HG03442 (cell line): ENCODE measurements at regions not wholly inside any gene's neighbourhood (a gene's known extent, or its start where the extent isn't known, plus 50 kb on each side); places are given as distances from the start of the nearest gene placed in this dataset.

Experiments
- ATAC-seq: cut with Tn5 transposase; IDR thresholded peaks from one replicate; pipeline ENCODE4 v1.9.1; 2021; ENCODE audit warnings: mild to moderate bottlenecking, moderate library complexity; ENCODE audit not compliant: unreplicated experiment

DNA sequence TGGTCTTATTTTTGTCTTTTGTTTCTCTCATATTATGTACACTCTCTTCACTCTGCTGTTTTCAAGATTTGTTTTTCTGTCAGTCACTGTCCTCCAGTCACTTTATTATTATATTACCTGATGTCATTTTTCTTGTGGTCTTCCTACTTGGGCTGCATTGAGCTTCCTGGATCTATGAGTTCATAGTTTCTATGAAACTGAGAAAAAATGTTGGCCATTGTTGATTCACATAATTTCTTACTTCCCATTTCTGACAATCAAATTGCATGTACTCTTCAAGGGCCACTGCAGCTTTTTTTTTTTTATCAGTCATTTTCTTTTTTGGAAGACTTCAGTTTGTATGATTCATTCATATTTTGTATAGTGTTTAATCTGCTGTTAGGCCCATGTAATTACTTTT, 1180.6 kb upstream of the GBE1 start:
- ATAC-seq: no peak

DNA sequence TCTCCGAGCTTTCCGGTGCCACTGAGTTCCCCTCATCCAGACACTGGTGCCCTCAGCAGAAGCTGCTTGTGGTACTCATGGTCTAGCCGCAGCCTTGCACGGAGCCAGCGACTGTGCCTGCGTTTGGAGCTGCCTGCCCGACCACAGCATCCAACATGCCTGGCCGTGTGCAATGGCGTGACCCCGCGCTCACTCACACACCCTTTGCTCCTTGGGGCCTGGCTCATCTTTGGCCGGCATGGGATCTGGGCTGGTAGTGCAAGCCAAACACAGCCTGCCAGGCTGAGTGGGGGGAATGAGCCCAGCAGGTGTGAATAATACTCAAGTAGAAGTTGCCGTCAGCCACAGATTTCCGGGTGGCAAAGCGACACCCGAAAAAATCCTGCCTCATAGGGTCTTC, 1178.7 kb upstream of the GBE1 start:
- ATAC-seq: no peak

DNA sequence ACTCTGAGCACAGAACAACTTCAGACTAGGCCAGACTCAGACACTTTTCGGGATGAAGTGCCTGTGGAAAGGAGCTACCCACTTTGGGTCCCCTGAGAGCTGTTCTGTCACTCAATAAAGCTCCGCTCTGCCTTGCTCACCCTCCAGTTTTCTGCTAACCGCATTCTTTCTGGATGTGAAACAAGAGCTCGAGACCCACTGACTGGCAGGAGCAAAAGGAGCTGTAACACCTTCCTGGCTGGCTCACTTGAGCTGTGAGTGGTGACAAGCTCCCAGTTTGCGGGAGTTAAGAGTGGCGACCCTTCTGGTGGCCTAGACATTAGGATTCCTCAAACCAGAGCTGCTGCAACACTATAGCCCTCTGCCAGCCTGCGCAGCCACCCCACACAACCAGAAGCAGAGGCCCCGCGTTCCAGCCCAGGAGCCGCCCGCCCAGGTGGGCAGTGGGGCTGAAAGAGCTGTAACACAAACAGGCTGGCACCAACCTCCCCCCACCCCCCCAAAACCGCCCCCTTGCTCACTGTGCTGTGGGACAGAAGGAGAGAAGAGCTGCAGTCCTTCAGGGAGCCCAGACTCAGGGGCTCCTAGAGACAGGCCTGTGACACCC, 1178.1 kb upstream of the GBE1 start:
- ATAC-seq: no peak

DNA sequence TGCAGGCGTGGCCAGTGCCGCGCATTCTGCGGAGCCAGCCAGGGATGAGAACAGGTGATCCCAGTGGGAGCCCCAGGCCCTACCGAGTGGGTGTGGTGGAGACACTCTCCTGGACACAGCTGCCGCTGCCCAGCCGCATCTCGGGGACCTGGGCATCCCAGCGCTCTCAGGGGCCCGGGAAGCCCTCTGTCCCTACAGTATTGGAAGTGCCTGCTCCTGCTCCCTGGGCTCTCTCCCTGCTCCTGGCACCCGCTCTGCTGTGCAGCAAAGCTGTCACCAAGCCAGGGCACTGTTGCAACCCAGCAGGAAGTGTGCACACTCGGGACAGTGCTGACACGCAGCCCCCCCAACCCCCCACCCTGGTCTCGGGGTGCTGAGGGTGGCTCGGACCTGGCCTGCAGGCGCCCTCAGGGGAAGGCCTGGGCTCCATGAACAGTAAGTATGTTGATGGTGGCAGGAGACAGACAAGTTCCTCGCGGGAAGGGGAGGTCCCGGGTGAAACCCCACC, 1177.4 kb upstream of the GBE1 start:
- no peak for ATAC-seq

DNA sequence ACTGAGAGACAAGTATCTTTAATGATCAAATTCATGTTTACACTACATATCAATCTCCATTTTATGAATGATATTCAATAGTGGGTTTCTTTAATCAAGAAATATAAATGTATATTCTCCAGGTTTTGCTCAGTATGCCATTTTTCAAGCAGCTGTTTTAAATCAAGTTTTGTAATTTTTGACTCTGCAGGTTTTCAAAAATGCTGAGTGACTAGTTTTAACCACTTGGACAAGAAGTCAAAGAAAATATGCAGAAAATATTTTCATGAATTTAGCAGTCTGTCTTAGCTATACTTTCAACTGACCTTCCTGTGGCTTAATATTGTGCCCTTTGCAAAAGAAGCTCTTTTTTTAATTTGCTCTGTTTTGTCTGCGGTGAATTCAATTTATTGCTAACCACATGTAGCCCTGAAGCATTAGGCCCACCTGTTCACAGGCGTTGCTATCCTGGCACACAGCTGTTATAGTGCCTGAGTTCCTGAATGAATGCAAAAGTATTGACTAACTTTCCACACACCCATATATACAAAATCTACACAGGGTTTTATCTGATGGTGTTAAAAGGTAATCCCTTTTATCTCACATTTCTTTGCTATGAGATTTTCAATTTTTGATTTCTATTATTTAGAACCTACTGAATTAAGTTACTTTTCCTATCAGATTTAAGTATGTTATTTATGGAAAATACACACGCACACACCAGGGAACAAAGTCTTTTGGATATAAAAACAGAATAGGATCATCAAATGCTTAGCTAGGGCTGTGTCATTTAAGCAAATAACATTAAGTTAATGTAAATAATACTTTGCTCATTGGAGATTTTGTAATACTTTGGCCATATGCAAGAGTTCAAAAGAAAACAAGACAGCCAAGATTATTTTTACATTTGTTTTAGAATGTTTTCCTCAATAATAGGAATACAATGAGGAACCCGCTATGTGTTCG, 1166.1 kb upstream of the GBE1 start:
- no peak for ATAC-seq

DNA sequence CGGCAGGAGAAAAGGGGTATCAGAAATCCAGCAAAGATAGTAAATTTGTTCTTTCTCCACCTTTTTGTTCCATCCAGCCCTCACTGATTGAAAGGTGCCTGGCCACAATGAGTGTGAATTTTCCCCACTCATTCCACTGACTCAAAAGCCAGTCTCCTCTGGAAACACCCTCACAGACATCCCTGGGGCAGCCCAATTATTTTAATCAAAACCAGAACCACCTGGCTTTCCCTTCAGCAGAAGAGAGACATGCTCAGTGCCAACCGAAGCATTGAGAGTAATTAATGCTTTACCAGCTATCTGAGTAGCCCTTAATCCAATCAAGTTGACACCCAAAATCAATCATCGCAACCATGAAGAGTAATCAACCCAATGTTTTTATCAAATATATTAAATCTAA, 1129.6 kb upstream of the GBE1 start:
- ATAC-seq: no peak

DNA sequence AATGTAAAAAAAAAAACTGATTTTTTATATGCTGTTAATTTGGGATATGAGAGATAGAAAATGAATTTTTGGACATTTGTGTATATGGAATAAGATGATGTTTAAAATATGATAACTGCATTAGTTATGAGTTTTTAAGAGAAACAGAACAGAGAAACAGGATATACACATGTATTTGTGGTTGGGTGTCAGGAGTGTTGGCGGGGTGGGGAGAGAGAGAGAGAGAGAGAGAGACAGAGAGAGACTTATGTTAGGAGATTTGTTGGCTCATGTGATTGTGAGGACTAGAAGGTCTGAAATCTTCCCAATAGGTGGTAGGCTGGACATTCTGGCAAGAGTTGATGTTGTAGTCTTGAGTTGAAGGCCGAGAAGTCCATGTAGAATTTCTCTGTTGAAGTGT, 1121.6 kb upstream of the GBE1 start:
- ATAC-seq: no peak

DNA sequence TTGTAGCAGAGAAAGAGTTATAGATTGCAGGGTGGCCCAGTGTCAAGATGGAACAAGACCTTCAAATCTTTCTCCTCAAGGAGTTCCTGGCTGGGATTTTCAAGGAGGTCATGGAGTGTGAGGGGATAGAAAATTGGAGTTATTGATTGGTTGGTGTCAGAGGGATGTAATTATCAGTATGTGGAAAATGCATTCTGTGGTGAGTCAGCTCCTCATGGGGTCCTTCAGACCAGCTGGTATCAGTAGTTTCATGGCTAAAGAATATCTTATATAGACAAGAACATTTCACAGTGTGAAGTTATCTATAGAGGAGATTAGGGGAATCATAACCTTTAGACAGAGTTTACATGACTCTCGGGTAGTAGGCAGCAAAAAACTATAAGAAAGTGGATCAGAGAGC, 1114.0 kb upstream of the GBE1 start:
- no peak for ATAC-seq

DNA sequence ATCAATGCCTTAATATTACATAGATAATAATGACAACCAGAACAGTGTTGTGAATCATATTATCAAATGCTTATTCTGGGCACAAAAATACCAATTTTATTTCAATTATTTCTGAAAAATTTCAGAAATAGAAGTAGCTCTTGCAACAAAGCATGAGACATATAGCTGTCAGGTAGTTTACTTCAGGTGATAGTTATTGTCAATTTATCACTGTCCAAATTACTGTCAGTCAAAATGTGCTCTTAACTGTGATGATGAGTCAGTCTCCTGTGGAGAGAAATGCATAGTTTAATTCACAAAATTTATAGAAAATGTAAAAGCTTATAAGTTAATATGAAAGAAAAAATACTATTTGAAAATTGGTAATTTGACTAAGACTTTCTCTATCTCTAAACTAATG, 1078.4 kb upstream of the GBE1 start:
- no peak for ATAC-seq

DNA sequence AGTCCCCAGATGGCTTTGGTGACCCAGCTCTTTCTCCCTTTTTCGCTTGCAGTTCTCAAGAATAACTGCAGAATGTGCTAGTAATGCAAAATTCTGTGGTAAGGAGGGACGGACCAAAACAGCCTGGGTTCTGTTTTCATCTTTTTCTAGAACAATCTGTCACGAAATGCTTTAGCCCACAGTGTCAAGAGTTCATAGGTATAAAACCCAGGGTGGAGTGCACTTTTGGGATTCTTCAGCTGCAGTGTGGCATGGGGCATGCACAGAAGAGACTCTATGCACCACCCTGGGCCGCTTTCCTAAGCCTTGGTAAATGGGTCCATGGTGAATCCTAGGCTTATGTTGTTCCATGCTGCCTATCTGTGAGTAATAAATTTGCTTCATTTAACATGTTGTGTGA, 1072.7 kb upstream of the GBE1 start:
- no peak for ATAC-seq

DNA sequence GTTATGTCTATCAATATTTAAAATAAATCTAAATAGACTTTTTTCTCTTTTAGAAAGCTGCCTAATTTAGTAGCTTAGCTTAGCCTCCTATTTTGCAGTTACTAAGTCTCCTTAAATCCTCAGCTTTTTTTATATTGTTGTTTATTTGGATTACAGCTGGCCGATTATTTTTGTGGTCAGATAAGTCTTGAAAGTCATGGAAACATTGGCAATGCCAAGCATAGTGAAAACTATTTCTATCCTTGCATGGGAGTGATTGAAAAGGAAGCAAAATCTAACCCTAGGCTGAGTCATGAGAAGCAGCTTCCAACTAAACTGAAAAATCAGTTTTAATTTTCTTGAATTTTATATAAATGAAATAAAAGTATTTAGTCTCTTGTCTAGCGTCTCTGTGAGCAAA, 1063.0 kb upstream of the GBE1 start:
- no peak for ATAC-seq

DNA sequence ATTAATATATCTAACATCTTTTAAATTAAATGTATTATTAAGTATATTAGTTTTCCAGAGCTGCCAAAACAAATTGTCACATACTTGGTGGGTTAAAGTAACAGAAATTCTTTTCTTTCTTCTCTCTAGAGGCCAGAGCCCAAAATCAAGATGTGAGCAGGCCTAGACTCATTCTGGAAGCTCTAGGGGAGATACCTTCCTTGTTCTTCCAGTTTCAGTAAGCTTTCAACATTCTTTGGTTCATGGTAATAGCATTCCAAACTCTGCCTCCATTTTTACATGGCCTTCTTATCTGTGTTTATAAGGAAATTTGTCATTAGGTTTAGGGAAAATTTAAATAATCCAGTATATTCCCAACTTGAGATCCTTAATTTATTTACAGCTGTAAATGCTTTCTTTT, 1054.6 kb upstream of the GBE1 start:
- ATAC-seq: no peak

DNA sequence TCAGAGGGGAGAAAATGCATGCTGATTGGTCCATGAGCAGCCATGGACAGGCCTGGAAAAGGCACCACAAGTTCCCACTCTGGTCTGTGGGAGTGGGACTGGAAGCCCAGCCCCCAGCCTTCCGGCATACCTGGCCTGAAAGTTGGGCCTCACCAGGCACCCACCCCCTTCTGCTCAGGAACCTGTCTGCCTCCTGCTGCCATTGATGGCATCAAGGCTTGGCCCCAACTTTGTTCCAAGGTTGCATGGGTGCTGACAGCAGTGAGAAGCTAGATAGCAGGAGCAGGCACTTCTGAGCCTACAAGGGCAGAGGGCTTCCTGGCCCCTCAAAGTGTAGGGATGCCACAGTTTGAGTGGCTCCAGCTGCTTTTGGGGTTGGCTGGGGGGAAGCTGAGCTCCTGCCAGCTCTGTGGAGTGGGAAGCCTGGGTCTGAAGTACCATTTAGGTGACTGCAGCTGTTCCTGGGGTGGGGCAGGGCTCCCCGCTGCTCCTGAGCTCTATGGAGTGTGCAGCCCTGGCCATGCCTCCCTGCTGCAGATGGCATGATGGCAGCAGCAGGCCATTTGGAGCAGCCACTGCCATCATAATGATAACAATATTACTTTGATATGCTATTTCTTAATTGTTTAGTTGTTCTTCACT, 1054.1 kb upstream of the GBE1 start:
- ATAC-seq: no peak

DNA sequence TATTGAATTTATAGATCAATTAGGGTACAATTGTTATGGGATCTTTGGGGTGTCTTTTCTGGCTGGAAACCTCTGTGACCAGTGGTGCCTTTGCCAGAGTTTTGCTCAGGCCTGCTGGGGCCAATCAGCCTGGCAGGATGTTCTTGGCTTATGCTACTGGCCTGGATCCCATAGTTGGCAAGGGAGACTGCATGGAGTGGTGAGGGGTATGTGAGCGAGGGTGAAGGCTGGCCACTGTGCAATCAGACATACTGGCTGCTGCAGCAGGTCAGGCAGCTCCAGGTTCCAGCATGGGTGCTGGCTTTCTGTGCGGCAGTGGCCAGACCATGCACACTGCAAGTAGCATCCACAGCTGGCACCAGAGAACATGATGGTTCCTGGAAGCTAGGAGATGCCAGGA, 1053.2 kb upstream of the GBE1 start:
- ATAC-seq: no peak

DNA sequence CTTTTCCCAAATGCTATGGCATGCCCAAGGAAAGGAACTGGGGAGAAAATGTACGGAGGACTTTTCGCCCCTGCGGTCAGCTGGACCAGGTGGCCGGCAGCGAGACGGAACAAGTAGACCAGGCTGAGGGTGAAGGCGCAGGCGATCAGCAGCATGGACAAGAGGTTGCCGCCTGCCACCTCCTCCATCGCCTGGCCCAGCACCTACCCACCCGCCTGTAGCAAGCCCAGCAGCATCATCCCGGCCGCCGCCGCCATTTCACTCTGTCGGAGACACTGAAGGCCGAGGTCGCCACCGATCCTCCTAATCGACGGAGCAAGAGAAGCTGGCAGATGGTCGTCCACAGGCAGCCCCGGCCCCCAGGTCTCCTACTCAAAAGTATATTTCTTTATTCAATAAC, 1046.3 kb upstream of the GBE1 start:
- no peak for ATAC-seq

DNA sequence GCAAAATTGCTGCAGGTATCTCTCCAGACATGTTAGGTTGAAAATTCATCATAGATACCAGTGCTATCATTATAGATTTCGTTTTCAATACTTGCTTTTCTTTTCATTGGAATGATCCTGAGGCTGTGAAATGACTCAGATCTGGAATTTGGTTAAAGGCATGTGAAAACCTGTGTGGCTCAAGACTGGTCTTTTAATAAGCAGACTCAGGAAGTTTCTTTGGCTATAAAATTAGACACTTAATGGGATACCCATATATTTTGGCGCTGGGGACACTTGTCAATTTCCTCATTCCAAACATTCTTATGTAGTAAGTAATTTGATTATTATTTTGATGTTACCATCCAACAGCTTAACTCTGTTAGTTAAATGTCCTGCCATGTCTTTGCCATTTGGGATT, 1041.1 kb upstream of the GBE1 start:
- no peak for ATAC-seq

DNA sequence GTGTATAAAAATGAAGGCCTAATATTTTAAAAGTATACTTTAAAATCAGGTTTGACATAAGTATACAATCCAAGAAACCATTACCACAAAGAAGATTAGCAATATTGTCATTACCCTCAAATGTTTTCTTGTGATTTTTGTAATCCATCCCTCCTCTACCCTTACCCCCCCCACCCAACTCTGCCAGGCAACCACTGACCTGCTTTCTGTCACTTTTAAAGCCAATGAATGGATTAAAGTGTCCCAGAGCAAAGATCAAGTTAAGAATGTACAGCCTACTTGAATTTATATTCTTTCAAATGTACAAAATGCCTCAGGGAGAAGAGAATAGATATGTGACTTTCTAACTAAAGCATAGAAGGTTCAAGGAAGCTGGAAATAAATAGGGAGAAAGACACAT, 1038.8 kb upstream of the GBE1 start:
- no peak for ATAC-seq

DNA sequence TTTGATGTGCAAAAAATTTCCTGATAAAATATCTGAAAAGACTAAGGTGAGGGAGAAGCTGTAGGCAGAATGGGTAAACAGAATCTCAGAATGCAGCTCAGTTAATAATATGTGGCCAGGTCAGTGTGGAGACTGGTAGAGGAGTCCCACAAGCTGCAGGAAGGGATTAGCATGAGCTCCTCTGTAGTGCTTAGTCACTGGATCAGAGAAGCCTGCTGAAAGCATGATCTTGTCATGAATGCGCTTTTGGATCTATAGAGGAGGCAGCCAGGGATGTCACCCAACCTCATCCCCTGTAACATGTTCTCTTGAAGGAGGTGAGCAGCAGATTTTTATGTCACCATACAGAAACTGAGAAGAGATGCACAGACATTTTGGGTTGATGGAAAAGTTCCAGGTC, 1035.3 kb upstream of the GBE1 start:
- ATAC-seq: no peak

DNA sequence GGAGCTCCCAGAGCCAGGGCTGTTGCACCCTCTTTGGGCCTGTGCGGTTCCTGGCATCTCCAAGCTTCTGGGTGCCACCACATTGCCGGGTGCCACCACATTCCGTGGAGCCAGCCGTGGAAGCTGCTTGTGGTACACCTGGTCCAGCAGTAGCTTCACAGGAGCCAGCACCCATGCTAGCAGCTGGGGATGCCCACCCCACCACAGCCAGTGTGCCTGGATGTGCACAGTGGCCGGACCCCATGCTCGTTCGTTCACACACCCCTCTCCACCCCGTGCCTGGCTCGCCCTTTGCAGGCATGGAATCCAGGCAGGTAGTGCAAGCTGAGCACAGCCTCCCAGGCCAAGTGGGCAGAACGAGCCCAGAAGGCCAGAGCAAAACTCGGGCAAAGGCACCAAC, 1029.8 kb upstream of the GBE1 start:
- ATAC-seq: no peak

DNA sequence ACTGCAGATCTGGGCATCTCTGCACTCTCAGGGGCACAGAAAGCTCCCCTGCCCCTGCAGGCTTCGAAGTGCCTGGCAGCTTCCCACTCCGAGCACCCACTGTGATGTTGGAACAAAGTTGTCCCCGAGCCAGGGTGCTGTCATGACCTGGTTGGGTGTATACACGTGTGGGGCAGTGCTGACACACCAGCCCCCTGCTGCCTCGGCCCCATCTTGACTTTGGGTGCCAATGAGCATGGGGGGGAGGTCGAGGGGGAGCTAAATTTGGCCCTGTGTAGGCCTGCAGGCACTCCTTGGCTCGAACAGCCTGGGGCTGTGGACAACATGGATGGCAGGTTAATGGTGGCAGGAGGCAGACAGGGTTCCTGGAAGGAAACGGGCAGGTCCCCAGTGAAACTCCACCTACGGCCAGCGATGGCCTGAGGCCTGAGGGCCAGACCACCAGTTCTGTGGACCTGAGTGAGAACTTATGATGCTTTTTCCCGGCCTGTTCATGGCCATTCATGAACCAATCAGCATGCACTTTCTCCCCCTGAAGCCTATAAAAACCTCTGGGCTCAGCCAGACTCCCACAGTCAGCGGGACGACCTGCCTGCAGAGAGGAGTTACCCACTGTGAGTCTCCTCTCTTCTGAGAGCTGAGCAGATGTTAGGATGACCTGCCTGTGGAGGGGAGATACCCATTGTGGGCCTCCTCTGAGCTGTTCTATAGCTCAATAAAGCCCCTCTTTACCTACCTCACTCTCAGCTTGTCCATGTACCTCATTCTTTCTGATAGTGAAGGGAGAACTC, 1029.1 kb upstream of the GBE1 start:
- ATAC-seq: no peak

DNA sequence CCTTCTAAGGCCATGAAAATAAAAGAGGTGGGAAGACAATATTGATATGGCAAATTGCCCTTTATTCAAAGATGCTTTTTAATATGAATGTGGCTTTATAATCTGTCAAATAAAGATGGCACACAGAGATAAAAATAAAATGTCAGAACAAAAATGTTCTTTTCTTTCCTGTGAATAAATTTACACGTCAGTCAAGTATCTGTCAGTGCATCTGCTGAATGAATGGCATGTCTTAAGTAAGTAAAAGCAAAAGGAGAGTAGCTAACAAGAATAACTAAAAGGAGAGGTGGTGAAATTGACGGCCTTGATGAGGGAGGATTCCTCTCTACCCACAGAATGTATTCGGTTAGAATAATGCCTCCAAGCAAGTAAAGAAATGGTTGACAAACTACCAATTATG, 1021.7 kb upstream of the GBE1 start:
- no peak for ATAC-seq
